Dermis microvascular lymphatic vessel endothelial cell (primary cell): ENCODE measurements at regions not wholly inside any gene's neighbourhood (a gene's known extent, or its start where the extent isn't known, plus 50 kb on each side); places are given as distances from the start of the nearest gene placed in this dataset.
"Not testable (repeated sequence)": the region's sequence is repeated elsewhere in the genome, so short reads cannot be mapped to it uniquely, and the experiment has no call there.

Experiments
- DNase-seq, 2 donors: peaks; one replicate each; pipeline versions ENCODE4 v3.0.0 to v3.0.0-alpha.2; 2010; ENCODE audit warnings: low read depth in 2 of 2

- DNase-seq, result no peak
Observed at GRCh38 chr5:167905919-167906853, 385.3 kb upstream of the WWC1 start.

- DNase-seq, result no peak
Observed at GRCh38 chr5:167908606-167909005, 382.8 kb upstream of the WWC1 start.

GRCh38 chr5:167912941-167913665 is 378.3 kb upstream of the WWC1 start:
- DNase-seq, result no peak

GRCh38 chr5:167915237-167915636 is 376.2 kb upstream of the WWC1 start:
- no peak for DNase-seq

DNA sequence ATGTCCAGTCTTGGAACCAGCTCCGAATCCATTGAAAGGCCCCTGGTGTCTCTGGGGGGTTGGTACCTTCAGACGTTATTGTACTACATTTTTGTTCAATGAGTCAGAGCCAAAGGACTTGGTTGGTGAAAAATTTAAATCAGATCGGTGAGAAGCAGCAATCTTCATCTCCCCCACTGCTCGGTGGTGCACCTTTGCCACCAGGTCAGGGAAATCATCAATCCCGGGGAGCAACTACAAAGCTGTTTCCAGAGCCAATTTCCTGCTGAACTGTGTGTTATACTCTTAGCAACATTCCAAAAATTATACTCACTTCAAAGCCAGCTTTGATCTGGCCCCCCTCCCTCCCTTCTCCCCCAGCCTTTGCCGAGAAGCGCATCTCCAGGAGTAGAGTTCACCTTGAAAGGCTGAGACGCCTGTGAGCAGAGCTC is 375.2 kb upstream of the WWC1 start:
- no peak for DNase-seq

- no peak for DNase-seq
Observed at GRCh38 chr5:167916706-167917105, 374.7 kb upstream of the WWC1 start.

GRCh38 chr5:167918184-167918812 is 373.1 kb upstream of the WWC1 start:
- DNase-seq, result no peak

DNA sequence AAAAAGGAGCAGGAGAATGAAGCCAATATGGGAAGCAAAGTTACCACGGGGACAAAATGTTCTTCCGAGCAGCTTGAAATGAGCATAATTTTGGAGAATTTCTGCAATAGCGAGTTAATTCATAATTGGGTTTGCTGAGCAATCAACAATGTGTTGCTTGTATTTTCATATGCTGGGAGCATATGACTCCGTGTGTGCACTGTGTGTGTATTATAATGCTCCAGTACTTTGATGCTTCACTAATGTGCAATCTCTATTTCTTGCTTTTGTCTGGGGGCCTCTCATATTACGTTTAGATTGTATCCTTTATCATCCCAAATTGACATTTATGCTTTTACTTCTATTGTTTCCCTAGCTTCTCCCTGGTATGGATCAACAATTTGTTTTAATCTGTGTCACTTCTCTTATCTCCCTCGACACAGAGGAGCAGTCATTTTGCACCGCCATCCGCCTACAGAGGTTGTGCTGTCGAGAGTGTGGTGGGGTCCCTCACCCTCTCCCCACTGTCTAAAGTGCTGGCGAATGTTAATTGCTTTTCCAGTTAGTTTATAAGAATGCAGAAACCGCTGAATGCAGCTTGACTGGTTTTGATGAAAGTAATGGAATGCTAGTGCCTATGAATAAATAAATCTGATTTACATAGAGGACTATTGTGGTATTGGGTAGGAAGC is 372.5 kb upstream of the WWC1 start:
- DNase-seq, result no peak

DNA sequence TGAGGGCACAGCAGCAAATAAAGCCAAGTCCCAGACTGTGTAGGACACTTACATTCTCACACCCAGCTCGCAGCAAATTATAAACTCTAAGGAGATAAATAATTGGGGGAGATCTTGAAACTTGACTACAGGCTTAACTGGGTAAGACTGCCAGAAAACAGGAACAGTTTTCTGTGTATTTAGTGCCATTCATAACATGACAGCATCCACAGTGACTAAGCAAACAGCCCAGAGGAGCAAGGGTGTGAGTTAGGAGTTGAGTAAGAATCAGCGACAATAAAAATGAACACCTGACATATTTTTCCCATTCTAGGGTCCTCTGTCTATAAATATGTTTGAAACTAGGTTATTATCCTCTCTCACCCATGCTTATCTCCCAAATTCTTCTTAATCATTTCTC is 370.9 kb upstream of the WWC1 start:
- no peak for DNase-seq

DNA sequence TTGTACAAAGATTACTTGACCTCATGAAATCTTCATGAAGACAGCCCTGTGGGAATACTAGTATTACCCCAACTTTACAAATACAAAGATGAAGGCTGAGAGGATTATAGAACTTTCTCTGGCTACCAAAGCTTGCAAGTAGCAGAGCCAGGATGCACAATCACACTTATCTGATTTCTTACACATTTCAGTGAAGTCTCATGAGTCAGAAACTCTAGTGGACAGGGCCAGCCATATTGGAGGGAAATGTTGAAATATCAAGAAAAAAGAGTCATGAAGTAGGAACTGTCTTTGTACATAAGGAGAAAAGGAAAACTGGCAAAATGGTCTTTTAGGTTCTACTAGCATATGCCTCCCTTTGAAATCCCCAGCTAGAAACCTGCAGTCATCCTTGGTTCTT is 369.6 kb upstream of the WWC1 start:
- DNase-seq, result no peak

DNA sequence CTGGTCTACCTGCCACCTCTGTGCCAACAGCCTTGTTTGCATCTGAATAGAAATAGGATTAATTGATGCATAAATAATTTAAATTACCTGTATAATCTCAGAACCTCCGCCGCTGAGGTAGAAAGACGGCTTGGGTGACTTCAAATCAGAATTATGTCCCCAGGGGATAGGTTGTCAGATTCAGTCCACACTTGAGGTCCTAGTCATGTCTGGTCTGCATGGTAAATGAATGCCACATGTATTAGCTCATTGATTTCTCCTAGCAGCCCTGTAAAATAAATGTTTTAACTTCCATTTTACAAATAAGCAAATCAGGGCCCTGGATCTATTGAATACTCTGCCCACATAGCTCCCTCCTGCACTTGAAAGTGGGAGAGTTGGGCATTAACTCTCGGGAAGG is 368.0 kb upstream of the WWC1 start:
- no peak for DNase-seq

DNA sequence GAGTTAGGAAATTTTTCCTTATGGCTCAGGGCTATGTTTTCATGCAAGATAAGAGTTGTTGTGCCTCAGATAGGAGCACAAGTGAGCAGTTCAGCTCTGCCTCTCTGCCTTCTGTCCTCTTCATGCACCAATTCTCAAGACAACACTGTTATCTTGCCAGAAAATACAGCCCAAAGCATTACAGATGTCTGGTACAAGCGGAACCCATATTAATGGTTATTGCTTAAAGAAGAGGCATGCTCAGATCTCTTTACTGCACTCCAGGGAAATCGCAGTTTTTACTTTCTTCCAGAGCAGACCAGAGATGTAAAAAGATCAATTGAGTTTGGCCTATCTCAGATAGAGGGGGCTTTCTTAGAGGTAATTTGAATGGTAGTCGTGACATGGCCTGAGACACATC is 361.6 kb upstream of the WWC1 start:
- no peak for DNase-seq

GRCh38 chr5:167934551-167934971 is 356.9 kb upstream of the WWC1 start:
- DNase-seq, result no peak

GRCh38 chr5:167936022-167936421 is 355.4 kb upstream of the WWC1 start:
- DNase-seq, result no peak

DNA sequence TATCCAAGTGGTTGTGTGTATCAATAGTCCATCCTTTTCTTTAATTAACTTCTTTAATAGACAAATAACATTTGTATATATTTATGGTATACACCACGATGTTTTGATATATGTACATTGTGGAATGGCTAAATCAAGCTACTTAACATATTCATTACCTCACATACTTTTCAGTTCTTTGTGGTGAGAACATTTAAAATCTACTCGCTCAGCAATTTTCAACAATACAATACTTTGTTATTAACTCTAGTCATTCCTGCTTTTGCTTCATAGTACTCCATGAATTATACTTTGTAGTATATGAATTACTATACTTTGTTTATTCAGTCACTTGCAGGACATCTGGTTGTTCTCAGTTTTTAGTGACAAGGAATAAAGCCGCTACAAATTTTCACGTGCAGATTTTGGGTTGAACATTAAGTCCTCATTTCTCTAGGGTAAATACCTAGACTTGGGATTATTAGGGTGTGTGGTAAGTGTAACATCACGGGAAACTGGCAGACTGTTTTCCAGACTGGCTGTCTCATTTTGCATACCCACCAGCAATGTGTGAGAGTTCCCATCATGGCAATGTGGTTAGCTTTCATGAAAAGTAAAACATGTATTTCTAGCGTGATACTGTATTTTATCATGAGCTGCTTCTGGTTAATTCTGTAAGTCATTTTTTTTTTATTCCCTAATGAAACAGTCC is 354.4 kb upstream of the WWC1 start:
- DNase-seq, result no peak

DNA sequence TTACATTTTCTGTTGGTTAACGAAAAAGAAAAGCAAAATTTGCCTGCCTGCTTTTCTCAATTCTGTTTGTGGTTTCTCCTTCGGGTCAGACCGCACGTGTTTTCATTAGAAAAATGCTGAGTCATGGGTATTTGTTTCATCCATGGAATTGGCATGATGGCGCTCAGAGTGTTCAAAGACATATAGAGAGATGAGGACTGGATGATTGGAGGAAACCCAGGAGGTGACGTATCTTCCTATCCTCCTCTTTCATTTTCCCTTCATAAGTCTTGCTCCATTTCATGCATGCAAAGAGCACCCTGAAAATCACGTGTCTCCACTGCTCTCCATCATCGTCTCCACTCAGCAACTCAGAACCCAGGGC is 353.8 kb upstream of the WWC1 start:
- DNase-seq, result no peak

- no peak for DNase-seq
Observed at GRCh38 chr5:167939686-167940085, 351.8 kb upstream of the WWC1 start.

- no peak for DNase-seq
Observed at GRCh38 chr5:167940911-167941310, 350.5 kb upstream of the WWC1 start.

DNA sequence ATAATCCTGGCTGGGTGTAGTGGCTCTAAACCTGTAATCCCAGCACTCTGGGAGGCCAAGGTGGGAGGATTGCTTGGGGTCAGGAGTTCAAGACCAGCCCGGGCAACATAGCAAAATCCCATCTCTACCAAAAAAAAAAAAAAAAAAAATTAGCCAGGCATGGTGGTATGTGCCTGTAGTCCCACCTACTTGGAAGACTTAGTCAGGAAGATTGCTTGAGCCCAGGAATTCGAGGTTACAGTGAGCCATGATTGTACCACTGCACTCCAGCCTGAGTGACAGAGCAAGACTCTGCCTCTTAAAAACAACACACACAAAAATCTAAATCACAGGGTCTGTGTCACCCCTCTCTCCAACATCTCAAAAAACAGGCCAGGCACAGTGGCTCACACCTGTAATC is 349.9 kb upstream of the WWC1 start:
- DNase-seq, result not testable (repeated sequence)

- DNase-seq, result no peak
Observed at GRCh38 chr5:167943343-167943742, 348.1 kb upstream of the WWC1 start.
